PFSK-1 (cell line): ENCODE measurements at regions not wholly inside any gene's neighbourhood (a gene's known extent, or its start where the extent isn't known, plus 50 kb on each side); places are given as distances from the start of the nearest gene placed in this dataset.

ENCODE experiments used
- FOXP2 ChIP-seq: optimal IDR thresholded peaks from 2 replicates; pipeline ENCODE3; 2011; ENCODE audit warnings: borderline replicate concordance, control low read depth, inconsistent platforms; ENCODE audit not compliant: insufficient read depth; ENCODE audit errors: extremely low read length, extremely low read depth
- POLR2AphosphoS5 ChIP-seq: IDR thresholded peaks from 2 replicates; pipeline ENCODE4 v1.6.1; 2012; ENCODE audit warnings: low read depth, mild to moderate bottlenecking, control low read depth, low read length, moderate library complexity
- SIN3A ChIP-seq: IDR thresholded peaks from 2 replicates; pipeline ENCODE4 v1.6.1; 2012; ENCODE audit warnings: mild to moderate bottlenecking, low read length, moderate library complexity, borderline replicate concordance; ENCODE audit not compliant: insufficient read depth
- TAF1 ChIP-seq: IDR thresholded peaks from 2 replicates; pipeline ENCODE4 v1.6.1; 2012; ENCODE audit warnings: low read length, control low read depth, borderline replicate concordance; ENCODE audit not compliant: insufficient read depth
- TF ChIP-seq, protein P1 (sequence below), 2 experiments: IDR thresholded peaks; 2 replicates each; pipeline versions ENCODE4 v1.6.1 to v1.8.0; 2011 to 2012; ENCODE audit warnings: low read depth in 2 of 2, low read length in 2 of 2, control low read depth in 1 of 2, inconsistent platforms in 1 of 2, mild to moderate bottlenecking in 1 of 2, moderate library complexity in 1 of 2; ENCODE audit not compliant: insufficient read depth in 1 of 2

DNA sequence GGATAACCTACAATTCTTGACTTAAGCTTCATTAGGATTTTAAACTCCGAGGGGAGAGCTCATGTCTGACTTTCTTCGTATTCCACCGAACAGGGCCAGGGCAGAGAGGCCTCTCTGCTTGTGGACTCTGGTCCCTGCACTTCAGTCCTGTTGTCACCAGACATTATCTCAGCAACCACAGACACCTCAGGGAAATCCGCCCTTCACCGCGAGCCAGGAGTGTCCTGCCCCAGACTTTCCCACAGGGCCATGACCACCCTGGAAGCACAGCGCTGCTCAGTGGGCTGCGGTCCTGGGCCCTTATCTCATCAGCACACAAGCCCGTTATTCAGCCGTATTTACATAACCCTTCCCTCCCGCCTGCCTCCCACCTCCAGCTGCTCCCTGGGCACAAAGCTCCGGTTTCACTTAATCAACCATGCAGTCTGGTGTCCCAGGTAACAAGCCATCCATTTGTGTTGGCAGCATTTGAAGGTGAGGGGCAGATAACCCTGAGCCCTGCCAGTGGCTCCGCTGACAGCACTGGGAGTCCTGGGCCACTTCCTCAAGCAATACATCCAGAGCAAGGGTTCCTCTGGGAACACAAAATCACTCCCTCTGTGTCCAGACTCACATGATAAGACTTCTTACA is 122.8 kb upstream of the RAB4A start:
- TF ChIP-seq, protein P1, sequence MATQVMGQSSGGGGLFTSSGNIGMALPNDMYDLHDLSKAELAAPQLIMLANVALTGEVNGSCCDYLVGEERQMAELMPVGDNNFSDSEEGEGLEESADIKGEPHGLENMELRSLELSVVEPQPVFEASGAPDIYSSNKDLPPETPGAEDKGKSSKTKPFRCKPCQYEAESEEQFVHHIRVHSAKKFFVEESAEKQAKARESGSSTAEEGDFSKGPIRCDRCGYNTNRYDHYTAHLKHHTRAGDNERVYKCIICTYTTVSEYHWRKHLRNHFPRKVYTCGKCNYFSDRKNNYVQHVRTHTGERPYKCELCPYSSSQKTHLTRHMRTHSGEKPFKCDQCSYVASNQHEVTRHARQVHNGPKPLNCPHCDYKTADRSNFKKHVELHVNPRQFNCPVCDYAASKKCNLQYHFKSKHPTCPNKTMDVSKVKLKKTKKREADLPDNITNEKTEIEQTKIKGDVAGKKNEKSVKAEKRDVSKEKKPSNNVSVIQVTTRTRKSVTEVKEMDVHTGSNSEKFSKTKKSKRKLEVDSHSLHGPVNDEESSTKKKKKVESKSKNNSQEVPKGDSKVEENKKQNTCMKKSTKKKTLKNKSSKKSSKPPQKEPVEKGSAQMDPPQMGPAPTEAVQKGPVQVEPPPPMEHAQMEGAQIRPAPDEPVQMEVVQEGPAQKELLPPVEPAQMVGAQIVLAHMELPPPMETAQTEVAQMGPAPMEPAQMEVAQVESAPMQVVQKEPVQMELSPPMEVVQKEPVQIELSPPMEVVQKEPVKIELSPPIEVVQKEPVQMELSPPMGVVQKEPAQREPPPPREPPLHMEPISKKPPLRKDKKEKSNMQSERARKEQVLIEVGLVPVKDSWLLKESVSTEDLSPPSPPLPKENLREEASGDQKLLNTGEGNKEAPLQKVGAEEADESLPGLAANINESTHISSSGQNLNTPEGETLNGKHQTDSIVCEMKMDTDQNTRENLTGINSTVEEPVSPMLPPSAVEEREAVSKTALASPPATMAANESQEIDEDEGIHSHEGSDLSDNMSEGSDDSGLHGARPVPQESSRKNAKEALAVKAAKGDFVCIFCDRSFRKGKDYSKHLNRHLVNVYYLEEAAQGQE (IDR thresholded peaks at IDR 0.05; ENCODE audit: insufficient read depth in 1 of 2, low read depth in 2 of 2, low read length in 2 of 2), result no peak
- no peak for TF ChIP-seq POLR2AphosphoS5
- TF ChIP-seq SIN3A, result no peak
- no peak for TF ChIP-seq FOXP2
- TF ChIP-seq TAF1, result no peak

DNA sequence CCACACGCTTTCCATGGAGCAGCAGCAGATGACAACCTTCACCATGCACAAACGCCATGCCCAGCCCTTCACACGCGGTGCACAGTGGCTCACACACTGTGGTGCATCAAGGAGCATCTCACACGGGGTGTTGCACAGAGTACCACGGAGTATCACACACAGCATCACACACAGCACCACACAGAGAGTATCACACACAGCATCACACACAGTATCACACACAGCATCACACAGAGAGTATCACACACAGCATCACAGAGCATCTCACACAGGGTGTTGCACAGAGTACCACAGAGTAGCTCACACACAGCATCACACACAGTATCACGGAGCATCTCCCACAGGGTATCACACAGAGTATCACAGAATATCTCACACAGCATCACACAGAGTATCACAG is 122.2 kb upstream of the RAB4A start:
- TF ChIP-seq TAF1 (no peak), SIN3A (no peak), POLR2AphosphoS5 (no peak), FOXP2 (no peak)
- TF ChIP-seq, protein P1 (IDR thresholded peaks at IDR 0.05; ENCODE audit: insufficient read depth in 1 of 2, low read depth in 2 of 2, low read length in 2 of 2), result no peak

GRCh38 chr1:229149435-229149834 is 121.5 kb upstream of the RAB4A start:
- no peak for TF ChIP-seq SIN3A
- TF ChIP-seq, protein P1 (IDR thresholded peaks at IDR 0.05; ENCODE audit: insufficient read depth in 1 of 2, low read depth in 2 of 2, low read length in 2 of 2), result no peak
- no peak for TF ChIP-seq FOXP2
- no peak for TF ChIP-seq POLR2AphosphoS5
- no peak for TF ChIP-seq TAF1

DNA sequence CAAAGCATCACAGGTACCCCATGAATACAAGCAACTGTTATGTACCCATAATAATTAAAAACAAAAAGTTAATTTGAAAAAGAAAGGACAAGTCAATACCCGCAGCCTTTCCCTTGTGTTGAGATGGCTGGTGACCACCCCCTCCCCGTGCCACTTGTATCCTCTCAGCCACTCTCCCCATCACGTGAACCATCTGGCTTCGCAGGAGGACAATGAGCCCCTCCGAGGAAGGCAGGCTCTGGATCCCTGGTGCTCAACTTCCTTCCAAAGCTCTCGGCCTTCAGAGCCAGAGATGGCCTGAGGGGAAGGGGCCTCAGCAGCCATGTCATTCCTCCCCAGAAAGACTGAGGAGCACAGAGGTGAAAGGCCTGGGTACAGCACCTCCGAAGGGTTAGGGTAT is 120.4 kb upstream of the RAB4A start:
- TF ChIP-seq SIN3A, result no peak
- no peak for TF ChIP-seq FOXP2
- no peak for TF ChIP-seq POLR2AphosphoS5
- TF ChIP-seq TAF1, result no peak
- TF ChIP-seq, protein P1 (IDR thresholded peaks at IDR 0.05; ENCODE audit: insufficient read depth in 1 of 2, low read depth in 2 of 2, low read length in 2 of 2), result no peak

- TF ChIP-seq POLR2AphosphoS5, result no peak
- TF ChIP-seq SIN3A, result no peak
- TF ChIP-seq FOXP2, result no peak
- TF ChIP-seq TAF1, result no peak
- TF ChIP-seq, protein P1 (IDR thresholded peaks at IDR 0.05; ENCODE audit: insufficient read depth in 1 of 2, low read depth in 2 of 2, low read length in 2 of 2), result no peak
Observed at GRCh38 chr1:229152311-229152710, 118.6 kb upstream of the RAB4A start.
